ENCODE measurements at regions not wholly inside any gene's neighbourhood (a gene's known extent, or its start where the extent isn't known, plus 50 kb on each side); places are given as distances from the start of the nearest gene placed in this dataset.

DNA sequence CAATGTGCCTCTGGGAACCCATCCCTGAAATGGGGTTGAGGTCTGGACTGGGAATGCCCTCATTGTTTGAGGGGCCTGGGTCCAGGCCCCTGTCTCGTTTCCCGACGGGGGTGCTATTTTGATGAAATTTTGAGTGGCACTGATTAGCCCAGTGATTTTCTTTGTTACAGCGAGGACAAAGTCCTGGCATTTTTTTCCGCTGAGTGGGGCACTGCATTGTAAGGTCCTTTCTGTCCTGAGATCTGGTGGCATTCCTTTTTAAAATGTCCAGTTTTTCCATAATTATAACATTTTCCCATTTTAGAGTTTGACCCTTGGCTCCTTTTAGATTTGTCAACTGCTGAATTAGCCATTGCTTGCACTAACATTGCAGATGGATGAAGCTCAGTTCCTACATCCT lies 69.7 kb upstream of the INCENP start:
- TF ChIP-seq CTCF (IDR thresholded peaks at IDR 0.05) (no peak), POLR2A (IDR thresholded peaks at IDR 0.05; ENCODE audit: low read depth) (no peak), EP300 (IDR thresholded peaks at IDR 0.05) (no peak), POLR2AphosphoS5 (IDR thresholded peaks at IDR 0.05) (no peak)

All from esophagus muscularis mucosa (tissue), 4 donors.